NCI-H2029 (cell line): ENCODE measurements at regions not wholly inside any gene's neighbourhood (a gene's known extent, or its start where the extent isn't known, plus 50 kb on each side); places are given as distances from the start of the nearest gene placed in this dataset.
"Not testable (repeated sequence)": the region's sequence is repeated elsewhere in the genome, so short reads cannot be mapped to it uniquely, and the experiment has no call there.

Experiments
- DNase-seq: peaks from one replicate; lab custom pipeline; 2025; lab: John Stamatoyannopoulos, UW

DNA sequence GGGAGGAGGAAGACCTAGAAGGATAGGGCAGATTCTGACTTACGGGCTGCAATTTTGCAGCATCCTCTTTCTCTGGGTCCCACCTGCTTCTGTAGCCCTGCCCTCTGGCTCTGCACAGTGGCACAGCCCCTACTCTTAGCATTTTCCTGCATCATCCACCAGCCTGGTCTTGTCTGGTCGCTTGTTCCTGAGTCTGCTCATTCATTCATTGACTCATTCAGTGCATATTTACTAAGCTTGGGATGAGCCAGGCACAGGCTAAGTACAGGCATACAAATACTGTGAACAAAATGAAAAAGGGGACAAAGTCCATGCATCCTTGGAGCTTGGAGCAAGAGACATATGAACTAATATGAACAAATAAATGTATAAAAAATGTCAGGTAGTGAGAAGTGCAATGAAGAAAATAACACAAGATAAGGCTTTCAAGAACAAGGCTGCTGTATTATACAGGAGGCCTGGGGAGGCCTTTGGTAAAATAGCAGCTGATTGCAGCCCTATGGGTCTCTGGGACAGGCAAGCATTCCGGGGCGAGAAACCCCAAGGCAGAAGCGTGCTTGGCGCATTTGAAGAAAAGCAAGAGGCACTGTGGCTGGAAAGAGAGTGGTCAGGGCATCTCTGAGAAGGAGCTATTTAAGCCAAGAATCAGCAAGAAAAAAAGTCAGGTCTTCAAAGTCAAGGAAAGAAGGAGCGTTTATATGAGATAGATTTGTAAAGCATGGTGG lies 108.0 kb upstream of the ALX4 start:
- no peak for DNase-seq

GRCh38 chr11:44418456-44418830 lies 108.5 kb upstream of the ALX4 start:
- no peak for DNase-seq

GRCh38 chr11:44421090-44421675 lies 111.2 kb upstream of the ALX4 start:
- no peak for DNase-seq

DNA sequence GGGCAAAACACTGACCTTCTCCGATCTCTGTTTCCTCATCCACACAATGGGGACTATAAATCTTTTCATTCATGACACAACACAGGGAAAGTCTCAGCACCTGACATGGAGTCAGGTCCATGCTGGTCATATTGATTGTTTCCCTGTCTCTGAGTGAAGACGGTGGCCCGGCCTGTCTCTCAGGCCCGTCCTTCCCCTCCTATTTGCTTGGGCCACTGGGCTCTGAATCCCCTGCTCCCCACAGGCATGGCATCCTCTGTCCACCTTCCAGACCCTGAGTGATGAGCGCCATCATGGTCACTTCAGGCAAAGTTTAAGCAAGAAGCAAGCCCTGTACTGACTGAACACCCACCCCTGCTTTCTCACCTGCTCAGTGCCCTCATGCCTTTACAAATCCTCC lies 113.3 kb upstream of the ALX4 start:
- DNase-seq = no peak

GRCh38 chr11:44424841-44425240 lies 114.9 kb upstream of the ALX4 start:
- DNase-seq = no peak

GRCh38 chr11:44426119-44426518 lies 116.2 kb upstream of the ALX4 start:
- DNase-seq = no peak

- DNase-seq = no peak
Measured at GRCh38 chr11:44426958-44427357, 117.0 kb upstream of the ALX4 start.

GRCh38 chr11:44427432-44427831 lies 117.5 kb upstream of the ALX4 start:
- no peak for DNase-seq

DNA sequence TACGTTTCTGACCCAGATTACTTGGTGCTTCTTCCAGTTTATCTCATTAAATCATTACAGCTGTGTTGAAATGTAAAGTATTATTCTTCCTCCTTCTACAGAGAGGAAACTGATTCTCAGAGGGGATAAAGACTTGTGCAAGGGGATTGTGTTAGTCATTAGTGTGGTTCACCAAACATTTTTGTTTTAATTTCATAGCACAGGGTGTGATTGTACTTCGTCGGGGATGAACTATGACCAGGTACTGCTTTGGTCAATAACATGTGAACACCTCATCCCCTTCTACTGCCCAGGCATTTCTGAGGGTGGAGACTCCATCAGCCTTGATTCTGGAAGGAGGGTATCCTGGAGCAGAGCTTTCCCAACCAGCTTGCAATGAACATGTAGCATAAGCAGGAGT lies 120.2 kb upstream of the ALX4 start:
- no peak for DNase-seq

GRCh38 chr11:44434191-44434590 lies 124.3 kb upstream of the ALX4 start:
- DNase-seq = no peak

DNA sequence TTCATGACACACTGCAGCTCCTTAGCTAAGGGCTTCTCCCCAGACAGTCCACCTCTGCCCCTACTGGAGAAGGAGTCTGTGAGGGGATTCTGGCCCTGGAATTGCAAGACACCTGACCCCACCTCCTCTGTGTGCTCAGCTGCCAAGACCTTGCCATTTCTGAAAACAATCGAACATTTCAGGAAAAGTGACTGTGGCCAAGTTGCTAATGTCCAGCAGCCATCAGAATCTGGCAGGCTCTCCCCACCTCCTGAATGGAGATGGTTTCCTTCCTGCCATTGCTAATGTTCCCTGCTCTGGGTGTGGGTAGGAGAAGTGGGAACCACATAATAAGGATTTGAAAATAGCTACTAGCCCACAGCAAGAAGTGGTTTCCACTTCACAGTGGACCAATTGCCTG lies 127.2 kb upstream of the ALX4 start:
- DNase-seq = no peak

GRCh38 chr11:44442893-44443673 lies 122.4 kb upstream of the CD82 start:
- DNase-seq = not testable (repeated sequence)

- DNase-seq = no peak
Measured at GRCh38 chr11:44443836-44444769, 121.4 kb upstream of the CD82 start.

GRCh38 chr11:44444770-44445321 lies 120.6 kb upstream of the CD82 start:
- DNase-seq = no peak

GRCh38 chr11:44445500-44446365 lies 119.7 kb upstream of the CD82 start:
- DNase-seq = no peak

GRCh38 chr11:44446366-44446762 lies 119.1 kb upstream of the CD82 start:
- no peak for DNase-seq

DNA sequence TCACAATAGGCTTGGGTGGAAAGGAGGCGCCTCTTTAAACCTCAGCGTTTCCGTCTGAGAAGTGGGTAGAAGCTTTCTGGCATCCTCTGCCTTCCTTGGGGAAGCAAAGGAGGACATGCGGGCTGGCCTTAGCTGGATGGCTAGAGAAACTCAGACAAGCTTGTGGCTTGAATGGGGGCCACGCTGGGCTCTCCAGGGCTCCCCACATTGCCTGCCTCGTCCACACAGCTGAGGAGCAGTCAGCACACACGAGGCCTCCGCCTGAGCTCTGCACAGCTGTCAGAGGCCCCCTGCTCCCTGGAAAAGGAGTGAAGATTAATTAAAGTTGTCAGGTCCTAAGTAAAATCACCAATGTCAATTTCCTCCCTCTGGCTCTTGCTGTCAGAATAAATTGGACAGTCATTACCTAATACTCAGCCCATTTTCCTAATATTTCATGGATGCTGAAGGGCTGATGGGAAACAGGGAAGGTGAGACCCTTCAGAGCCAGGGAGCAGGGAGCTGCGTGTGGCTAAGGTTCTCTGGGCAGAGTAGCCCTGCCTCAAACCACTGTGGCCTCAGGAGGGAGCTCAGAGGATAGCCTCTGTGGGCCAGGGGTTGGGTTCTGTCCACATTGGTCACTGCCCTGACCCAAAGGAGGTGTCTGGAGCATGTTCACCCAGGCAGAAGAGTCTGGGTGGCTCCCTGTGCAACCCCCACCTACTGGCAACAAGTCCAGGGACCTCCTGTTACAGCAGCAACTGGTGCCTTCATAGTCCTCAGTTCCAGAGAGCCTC lies 118.3 kb upstream of the CD82 start:
- no peak for DNase-seq

- DNase-seq = no peak
Measured at GRCh38 chr11:44450295-44450932, 115.0 kb upstream of the CD82 start.

- no peak for DNase-seq
Measured at GRCh38 chr11:44451706-44452105, 113.8 kb upstream of the CD82 start.
